ENCODE measurements at regions not wholly inside any gene's neighbourhood (a gene's known extent, or its start where the extent isn't known, plus 50 kb on each side); places are given as distances from the start of the nearest gene placed in this dataset.

GRCh38 chr14:84804895-84805294 lies 725.0 kb upstream of the FLRT2 start:
- TF ChIP-seq EZH2 (IDR thresholded peaks at IDR 0.05; ENCODE audit: insufficient read depth, poor library complexity, severe bottlenecking) (no peak), EZH2phosphoT487 (IDR thresholded peaks at IDR 0.05; ENCODE audit: insufficient read depth, low read depth) (no peak)
